GM19328 (cell line): ENCODE measurements at regions not wholly inside any gene's neighbourhood (a gene's known extent, or its start where the extent isn't known, plus 50 kb on each side); places are given as distances from the start of the nearest gene placed in this dataset.

Source experiments
- ATAC-seq: cut with Tn5 transposase; IDR thresholded peaks from one replicate; pipeline ENCODE4 v1.9.1; 2021; ENCODE audit warnings: mild to moderate bottlenecking, moderate library complexity; ENCODE audit not compliant: unreplicated experiment

DNA sequence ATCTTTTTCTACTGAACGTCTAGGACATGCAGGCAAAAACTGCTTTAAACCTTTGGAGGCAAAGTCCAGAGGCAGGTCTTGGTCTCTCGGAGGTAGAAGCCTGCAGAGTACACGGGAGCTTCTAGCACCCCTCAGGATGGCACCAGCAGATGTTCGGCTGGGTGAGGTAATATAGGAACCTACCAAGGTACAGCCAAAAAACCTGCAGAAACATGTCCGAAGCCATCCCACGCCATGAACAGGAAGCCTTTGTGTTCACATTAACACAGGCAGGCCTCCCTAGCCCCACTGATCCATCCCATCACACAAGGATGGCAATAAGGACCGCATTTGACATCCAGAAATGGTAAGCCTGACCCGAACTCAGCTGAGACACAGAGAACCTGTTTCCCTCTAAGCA lies 157.9 kb upstream of the HES1 start:
- ATAC-seq: no peak

DNA sequence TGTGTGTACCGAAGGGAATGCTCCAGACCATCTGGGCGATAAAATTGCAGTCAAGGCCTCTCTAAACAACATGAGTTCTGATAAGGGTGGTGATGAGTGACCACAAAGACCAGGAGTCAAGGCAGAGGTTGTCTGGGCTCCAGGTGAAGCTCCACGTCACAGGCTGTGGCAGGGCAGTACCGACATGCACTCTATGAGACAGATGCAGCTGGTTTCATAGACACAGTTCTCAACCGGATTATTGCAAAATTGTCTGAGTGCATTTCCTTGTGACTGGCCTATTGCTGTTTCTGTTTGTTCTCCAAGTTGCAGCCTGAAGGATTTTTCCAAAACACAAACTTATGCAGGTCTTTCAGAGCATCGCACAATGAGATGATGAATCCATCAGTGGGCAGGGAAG lies 157.5 kb upstream of the HES1 start:
- no peak for ATAC-seq

DNA sequence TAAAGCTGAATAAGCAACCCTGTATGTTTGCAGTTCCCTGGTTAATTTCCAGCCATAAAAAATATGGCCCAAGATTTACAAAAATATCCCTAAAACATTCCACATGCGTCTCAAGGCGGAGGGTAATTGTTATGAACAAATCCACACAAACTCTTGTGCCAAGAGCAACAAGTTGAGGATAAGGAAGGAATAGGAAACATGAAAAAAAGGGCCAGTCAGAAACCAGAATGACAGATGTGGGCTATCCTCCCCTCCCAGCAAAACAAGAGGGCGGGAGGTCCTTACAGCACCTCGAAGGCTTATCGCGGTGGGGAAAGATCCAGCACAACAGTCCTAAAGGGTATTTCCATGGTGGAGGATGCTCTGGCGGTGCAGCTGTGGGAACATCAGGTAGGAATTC lies 155.6 kb upstream of the HES1 start:
- no peak for ATAC-seq

DNA sequence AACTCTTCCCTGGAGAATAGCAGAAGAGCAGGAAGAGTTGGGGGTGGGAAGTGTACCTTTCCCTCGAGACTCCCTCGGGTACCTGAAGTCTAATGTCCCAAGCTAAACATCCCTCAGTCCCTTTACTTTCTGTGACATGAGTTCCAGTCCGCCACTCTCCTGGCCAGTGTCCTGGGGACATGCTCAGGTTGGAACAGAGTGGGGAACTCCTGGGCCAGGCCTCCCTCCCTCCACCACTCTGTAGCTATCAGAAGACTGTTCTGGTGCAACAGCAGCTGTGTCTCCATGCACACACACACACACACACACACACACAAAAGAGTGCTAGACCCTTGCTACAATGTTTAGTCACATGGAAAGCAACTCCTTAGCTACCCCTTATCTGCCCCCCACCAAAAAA lies 155.0 kb upstream of the HES1 start:
- no peak for ATAC-seq

DNA sequence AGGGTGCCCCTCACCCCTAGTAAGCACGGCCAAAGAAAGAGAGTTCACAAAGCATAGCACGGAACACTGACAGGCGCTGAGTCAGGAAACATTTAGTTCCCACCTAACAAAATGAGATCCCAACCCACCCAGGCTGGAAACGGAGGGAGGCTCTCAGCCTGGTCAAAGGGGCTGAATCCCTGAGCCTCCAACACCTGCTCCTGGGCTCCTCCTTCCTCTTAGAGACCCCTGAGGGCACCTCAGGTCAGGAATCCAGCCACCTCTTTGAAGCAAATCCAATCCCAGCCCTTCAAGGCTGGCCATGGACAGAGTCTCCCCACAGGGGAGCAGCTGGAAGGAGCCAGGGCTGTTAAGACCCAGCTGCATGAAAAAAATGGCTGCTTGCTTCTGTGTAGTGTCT lies 154.4 kb upstream of the HES1 start:
- ATAC-seq: no peak

DNA sequence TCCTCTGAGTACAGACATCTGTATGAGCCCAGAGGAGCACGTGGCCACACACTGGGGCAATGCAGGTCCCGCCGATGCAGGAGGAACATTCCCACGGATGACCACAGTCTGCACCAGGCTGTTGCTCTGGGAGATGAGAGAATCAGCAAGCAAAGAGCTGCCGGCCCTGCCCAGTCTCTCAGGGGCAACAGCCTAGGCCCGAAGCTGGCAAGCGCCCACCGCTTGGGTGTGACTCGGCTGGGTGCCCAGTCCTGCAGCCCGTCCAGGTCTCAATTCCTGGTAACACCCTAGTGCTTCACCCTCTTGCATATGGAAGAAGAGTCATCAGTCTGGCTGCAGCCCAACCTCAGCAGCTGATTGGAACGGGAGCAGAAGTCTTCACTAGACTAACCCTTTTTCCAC lies 153.7 kb upstream of the HES1 start:
- ATAC-seq: no peak

DNA sequence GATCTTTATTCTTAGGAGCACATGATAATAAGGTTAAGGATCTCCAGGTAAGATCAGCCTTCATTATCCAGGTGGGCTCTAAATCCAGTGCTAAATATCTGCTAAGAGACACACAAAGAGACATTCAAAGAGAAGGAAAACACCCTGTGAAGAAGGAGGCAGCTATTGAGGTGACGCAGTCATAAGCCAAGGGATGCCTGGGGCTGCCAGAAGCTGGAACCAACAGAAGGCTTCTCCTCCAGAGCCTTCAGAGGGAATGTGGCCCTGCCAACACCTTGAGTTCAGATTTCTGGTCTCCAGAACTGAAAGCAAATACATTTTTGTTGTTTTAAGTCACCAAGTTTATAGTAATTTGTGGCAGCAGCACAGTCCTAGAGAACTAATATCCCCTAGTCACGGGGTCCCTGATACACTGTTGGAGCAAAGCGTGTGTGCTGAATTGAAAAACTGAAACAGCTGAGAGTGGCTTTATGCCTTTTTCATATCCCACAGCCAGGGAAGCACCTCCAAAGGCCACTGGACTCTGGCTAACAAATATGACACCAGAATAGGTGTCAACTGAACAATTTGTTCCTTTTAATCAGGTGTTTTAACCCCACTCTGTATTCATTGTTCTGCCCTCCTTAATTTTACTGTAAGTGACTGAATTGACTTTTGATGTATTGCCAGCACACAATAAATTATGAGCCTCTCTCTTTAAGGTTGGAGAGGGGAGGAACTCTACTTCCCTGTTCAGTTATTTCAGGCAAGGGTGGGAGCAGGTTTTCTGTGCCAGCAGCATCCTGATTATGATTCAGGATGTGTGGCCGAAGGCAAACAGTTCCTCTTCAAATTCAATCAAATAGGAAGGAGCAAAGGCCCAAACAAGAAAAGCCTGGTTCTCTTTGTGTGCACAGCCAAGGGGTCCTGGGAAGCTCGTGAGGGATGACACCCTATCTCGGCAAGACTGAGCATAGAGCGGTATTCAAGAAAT lies 151.8 kb upstream of the HES1 start:
- no peak for ATAC-seq

DNA sequence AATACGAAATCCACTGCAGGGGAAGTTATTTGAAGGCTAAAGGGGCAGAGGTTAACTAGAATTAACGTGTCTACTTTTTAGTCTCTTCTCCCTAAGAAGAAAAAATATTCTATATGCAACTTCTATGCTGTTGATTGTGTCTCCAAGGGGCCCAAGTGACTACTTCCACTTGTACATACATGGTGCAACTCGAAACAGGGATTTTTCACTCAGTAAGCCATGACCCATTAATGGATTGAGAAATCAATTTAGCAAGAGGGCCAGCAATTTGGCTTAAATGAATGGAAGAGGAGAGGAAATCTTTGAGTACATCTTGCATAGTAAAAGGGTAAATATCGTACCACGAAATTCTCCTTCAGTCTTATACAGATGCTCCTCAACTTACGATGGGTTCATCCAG lies 151.1 kb upstream of the HES1 start:
- ATAC-seq: no peak

DNA sequence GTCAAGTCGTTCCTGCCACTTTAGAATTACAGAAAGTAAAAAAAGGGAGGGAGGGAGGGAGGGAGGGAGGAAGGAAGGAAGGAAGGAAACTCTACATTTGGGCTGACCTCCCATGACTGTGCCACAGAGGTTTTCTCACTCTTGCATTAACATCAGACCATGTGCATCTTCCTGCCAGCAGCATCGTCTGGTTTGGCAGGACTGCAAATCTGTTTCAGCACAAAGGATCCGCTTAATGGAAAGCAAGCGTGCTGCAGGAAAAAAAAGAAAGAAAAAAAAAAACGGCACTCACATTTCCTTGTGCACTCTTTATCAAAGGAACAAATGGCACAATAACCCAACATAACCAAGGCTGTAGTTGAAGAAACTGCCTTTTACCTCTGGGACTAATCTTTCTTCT lies 148.8 kb upstream of the HES1 start:
- ATAC-seq: no peak

DNA sequence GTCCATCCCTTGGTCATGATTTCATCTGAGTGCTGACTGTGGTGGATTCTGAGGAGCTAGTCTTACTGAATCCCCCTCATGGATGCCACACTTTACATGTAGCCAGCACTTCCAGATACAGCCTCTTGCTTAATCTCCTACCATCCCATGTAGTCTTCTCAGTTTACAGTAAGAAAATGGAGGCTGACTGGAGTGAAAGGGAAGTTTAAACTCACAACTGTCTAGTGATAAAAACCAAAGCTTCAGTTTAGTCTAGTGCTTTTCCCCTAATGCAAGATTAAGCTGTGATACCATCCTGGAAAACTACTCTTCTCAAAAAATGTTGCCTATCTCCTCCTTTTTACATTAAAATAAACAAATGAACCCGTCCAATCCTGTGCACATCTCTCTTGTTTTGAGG lies 146.8 kb upstream of the HES1 start:
- ATAC-seq: no peak

DNA sequence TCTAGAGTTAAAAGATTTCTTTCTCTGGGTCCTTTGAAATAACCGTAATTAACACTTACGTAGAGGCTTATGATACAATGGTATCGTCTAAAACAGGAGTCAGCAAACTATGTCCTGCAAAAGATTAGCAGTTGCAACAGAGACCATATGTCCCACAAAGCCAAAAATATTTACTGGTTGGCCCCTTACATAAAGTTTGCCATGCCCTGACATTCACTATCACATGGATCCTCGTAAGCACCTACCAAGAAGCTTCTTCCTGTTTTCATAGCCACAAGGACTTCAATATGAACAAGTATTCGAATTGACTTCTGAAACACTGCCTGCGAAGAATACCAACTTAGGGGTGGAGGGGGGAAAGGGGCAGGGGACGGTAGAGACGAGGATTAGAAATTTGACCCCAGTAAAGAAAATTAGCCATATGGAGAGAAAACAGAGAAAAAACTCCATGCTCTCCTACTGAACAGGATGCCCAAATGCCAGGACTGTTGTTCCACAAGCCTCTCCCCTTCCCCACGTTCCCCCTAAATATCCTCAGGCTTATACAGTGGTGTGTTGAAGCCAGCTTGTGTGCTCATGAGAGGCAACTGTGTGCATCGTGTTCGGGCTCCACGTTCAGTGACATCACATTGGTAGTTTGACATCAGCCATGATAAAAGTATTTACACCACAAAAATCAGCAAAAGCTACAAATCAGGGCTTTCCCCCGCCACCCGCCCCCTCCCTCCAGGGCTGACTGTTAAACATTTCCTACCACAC lies 144.1 kb upstream of the HES1 start:
- no peak for ATAC-seq

DNA sequence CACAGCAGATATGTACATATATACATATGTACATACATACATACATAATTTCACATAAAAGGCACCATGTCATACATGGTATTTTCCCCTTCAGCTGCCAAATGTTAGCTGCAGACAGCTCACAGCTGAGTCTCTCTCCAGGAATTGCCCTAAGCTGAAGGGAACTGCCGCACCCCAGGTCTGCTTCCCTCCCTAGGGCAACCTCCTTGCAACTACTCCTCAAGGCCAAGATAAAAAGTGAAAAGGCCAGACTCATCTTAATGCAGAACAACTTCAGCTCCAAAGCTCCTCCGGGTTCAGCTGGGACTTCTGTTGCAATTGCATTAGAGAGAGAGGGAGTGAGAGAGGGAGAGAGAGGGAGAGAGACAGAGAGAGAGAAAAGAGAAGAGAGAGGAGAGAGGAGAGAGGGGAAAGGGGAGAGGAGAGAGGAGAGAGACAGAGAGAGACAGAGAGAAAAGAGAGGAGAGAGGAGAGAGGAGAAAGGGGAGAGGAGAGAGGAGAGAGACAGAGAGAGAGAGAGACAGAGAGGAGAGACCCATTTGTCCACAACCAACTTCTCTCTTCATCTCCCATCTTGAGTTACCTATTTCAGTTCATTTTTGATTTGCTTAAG lies 143.4 kb upstream of the HES1 start:
- ATAC-seq: no peak

DNA sequence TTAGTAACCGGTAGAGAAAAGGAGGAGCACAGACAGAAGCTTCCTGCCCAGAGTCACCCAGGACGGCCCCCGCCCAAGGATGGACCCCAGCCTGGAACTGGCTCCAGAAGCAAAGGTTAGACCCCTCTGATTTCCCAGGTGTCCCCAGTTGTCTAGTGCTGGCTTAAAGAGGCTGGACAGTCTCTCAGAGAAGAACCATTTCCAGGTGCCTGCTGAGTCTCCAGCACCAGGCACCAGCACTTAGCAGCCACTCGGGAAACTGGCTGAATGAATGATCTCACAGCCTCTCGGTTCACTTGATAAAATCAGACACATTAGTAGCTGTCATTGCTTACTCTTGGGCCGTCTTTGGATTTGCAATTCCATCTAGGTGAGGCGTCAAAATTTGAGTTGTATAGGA lies 139.7 kb upstream of the HES1 start:
- no peak for ATAC-seq

DNA sequence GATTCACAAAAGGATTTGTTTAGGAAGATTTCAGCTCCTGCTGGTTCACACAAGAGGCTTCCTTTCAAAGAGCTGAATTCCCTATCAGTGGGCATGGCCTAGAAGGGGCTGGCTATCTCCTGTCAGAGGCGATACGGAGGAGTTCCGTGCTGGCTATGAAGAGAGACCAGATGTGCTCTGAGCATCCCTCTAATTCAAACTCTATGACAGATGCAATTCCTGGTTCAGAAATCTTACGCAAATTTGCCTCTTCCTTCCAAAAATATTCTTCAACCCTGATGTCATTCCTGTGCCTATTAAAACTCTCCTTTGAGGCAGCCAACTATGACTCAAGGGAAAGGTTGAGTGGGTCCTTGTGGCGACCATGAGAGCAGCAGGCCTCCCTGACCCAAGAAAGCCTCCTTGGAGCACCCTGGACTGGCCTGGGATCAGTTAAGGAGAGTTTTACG lies 139.3 kb upstream of the HES1 start:
- ATAC-seq: no peak

DNA sequence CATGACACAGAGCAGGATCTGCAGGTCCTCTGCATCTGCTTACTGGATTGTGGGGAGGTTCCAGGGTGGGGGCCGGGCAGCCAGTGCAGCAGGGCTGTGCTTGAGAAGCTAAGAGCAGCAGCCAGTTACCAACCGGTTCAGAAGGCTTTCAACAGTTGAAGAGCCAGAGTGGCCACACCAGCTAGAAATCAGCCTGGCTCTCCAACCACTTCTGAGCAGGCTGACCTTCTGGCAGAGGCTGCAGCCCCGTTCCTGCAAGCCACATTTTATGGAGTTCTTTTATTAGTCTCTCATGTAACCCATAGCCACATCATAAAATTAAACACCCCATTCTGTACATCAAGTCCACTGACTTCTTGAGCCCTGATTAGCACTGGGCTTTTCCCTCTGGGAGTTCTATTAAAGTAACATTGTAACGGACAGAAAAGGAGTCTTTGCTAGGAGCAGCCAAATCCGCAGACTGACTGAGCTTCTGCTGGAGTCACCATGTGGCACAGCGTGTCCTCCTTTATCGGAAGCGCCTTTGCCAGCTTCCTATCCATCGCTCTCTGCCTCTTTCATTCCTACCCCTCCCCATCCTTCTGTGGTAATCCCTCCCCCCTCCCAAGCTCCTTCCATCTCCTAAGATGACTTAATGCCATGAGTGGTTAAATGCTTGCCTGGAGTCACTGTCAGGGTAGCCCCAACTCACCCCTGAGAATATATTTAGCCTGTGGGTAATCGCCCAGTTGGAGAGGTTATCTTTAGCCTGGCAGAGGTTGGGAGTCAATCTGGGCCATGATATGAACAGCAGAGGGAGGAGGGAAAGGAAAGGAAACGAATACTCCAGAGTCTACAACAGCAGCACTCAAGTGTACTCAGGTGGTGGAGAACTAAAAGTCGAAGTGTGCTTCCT lies 138.5 kb upstream of the HES1 start:
- no peak for ATAC-seq

DNA sequence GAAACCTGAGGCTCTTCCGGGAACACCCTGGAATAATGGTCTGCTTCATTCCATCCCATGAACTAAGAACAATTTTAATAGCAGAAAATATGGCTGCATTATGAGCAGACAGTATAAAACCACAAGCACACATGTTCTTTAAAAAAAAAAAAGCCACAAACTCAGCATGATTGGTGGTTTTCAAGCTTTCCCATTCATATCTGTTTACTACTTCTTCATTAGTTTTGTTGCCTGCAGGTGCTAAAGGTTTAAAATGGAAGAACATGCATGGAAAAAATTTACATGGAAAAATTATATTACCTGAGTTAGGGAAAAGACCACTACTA lies 137.9 kb upstream of the HES1 start:
- no peak for ATAC-seq

DNA sequence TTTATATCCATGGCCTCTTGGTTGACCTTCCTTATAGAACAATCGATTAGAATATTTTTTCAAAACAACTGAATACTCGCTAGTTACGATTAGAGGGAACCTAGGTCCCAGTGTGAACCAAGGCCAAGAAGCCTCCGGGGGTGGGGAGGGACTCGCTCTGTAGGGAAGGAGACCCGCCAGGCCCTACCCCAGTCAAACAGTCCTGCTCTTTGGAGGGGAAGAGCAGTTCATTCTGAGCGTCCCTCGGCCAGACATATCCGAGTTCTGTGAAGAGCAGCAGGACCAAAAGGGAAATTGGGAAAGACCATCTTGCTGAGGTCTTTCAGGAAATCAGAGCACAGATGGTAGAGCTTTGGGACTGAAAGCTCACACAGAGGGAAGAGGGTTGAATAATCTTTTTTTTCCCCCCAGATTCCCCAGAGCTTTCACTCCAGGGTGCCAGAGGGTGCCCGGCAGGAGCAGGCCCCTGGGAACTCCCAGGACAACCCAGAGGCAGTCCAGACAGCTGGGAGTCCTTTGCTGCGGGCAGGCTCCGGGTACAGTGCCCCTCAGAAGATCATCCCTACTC lies 137.2 kb upstream of the HES1 start:
- no peak for ATAC-seq

DNA sequence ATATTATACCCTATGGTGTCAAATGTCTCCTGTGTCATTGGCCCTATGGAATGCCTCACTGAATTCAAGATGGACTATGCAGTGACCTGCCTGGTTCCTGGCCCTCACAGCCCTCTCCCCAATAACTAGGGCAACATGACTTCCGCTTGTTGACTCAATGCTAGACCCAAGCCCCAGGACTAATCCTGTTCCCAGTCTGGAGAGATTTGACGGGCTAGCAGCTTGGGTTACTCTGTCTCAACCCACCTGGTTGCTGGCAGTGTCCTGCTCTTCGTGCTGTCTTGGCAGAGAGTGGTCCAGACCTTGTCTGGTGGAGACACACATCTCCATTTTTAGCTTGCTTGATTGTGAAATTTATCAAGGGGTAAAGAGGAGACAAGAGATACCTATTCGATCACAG lies 135.8 kb upstream of the HES1 start:
- ATAC-seq: no peak

DNA sequence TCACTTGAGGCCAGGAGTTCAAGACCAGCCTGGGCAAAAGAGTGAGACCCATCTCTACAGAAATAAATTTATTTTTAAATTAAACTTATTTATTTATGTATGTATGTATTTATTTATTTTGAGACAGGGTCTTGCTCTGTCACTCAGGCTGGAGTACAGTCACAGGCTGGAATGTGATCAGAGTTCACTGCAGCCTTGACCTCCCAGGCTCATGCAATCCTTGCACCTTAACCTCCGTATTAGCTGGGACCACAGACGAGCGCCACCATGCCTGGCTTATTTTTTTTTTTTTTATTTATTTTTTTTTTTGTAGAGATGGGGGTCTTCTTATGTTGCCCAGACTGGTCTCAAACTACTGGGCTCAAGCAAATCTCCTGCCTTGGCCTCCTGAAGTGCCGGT lies 135.2 kb upstream of the HES1 start:
- ATAC-seq: no peak

DNA sequence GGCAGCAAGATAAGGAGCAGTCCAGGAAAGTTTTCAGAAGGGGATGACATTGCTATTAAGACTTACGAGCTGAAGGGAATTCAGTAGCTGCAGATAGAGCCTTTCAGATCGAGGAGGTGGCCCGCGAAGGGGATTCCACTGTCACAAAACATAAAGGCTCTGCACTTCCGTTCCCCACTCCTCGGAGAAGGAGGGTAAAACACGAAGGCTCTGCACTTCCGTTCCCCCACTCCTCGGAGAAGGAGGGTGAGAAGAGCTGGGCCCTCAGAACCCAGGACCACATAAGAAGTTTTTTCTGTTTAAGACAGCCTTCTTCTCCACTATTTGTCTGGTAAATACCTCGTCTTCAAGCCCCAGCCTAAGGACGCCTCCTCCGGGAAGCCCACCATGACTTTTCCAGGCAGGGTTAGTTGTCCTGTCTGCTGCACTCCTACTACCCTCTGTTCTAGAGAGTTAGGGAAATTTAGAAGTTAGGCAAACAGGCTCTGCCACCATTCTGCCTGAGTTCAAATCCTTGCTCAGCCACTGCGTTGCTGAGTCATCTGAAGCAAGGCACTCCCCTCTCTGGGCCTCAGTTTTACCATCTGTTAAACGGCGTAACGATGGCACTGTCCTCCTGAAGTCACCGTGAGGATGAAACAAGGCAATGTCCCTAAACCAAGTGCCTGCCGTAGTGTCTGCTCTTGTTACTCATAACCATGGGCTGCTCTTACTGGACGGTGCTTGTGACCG lies 134.1 kb upstream of the HES1 start:
- no peak for ATAC-seq
